IMR-90 (cell line): ENCODE measurements at regions not wholly inside any gene's neighbourhood (a gene's known extent, or its start where the extent isn't known, plus 50 kb on each side); places are given as distances from the start of the nearest gene placed in this dataset.

Source experiments
- CEBPB ChIP-seq: IDR thresholded peaks from 2 replicates; pipeline ENCODE4 v1.6.1; 2012; ENCODE audit warnings: low read depth, low read length, improper control_type of control experiment
- CTCF ChIP-seq: conservative IDR thresholded peaks from 2 replicates; pipeline ENCODE4 v1.5.1; 2012; ENCODE audit warnings: mild to moderate bottlenecking, low read depth, low read length, improper control_type of control experiment
- ELK1 ChIP-seq: fragments of 150-350 bp; IDR thresholded peaks from 2 replicates; pipeline ENCODE4 v1.6.1; 2016; ENCODE audit warnings: low read depth, mild to moderate bottlenecking, low read length, moderate library complexity, borderline replicate concordance
- FOS ChIP-seq: fragments of 150-350 bp; IDR thresholded peaks from 2 replicates; pipeline ENCODE4 v1.6.1; 2016; ENCODE audit warnings: low read depth, low read length
- MAFK ChIP-seq: IDR thresholded peaks from 2 replicates; pipeline ENCODE4 v1.6.1; 2012; ENCODE audit warnings: low read depth, low read length, improper control_type of control experiment
- MAZ ChIP-seq: IDR thresholded peaks from 2 replicates; pipeline ENCODE4 v1.6.1; 2012; ENCODE audit warnings: low read depth, mild to moderate bottlenecking, low read length, improper control_type of control experiment, moderate library complexity, borderline replicate concordance
- MXI1 ChIP-seq: IDR thresholded peaks from 2 replicates; pipeline ENCODE4 v1.6.1; 2012; ENCODE audit warnings: low read depth, mild to moderate bottlenecking, low read length, moderate library complexity, borderline replicate concordance
- POLR2A ChIP-seq: IDR thresholded peaks from 2 replicates; pipeline ENCODE4 v1.6.1; 2012; ENCODE audit warnings: mild to moderate bottlenecking, low read depth, low read length
- RAD21 ChIP-seq: IDR thresholded peaks from 2 replicates; pipeline ENCODE4 v1.6.1; 2012; ENCODE audit warnings: low read length, improper control_type of control experiment
- RCOR1 ChIP-seq: IDR thresholded peaks from 2 replicates; pipeline ENCODE4 v1.6.1; 2012; ENCODE audit warnings: mild to moderate bottlenecking, low read length, improper control_type of control experiment; ENCODE audit not compliant: insufficient replicate concordance
- RFX5 ChIP-seq: IDR thresholded peaks from 2 replicates; pipeline ENCODE4 v1.8.0; 2012; ENCODE audit warnings: low read depth, mild to moderate bottlenecking, low read length, moderate library complexity
- USF2 ChIP-seq: fragments of 150-350 bp; IDR thresholded peaks from 2 replicates; pipeline ENCODE4 v1.6.1; 2017; ENCODE audit warnings: mild to moderate bottlenecking, antibody characterized with exemption, low read length, low read depth

GRCh38 chr6:33955566-33955965, 151.8 kb upstream of the MLN start:
- no peak for TF ChIP-seq CTCF
- no peak for TF ChIP-seq POLR2A
- no peak for TF ChIP-seq MAFK
- TF ChIP-seq ELK1 = no peak
- no peak for TF ChIP-seq FOS
- TF ChIP-seq USF2 = no peak
- TF ChIP-seq RCOR1 = no peak
- no peak for TF ChIP-seq RAD21
- no peak for TF ChIP-seq RFX5
- TF ChIP-seq MXI1 = no peak
- TF ChIP-seq CEBPB = no peak
- no peak for TF ChIP-seq MAZ
